Occipital lobe (tissue), 2 donors: ENCODE measurements at regions not wholly inside any gene's neighbourhood (a gene's known extent, or its start where the extent isn't known, plus 50 kb on each side); places are given as distances from the start of the nearest gene placed in this dataset. TPM values are rescaled to one million over a fixed set of nuclear protein-coding genes. Genes with fewer than 3 reads are reported as not detected.

Experiments
- DNase-seq: peaks from one replicate; lab custom pipeline; 2025; lab: John Stamatoyannopoulos, UW
- small RNA-seq: library from RNA; depleted of rRNA; stranded (forward); fragments of <200 nt; gene quantifications from one replicate; pipeline ENCODE3, GENCODE V24; 2014

GRCh38 chr13:34864671-34865070 lies 77.4 kb upstream of the NBEA start:
- DNase-seq: no peak

DNA sequence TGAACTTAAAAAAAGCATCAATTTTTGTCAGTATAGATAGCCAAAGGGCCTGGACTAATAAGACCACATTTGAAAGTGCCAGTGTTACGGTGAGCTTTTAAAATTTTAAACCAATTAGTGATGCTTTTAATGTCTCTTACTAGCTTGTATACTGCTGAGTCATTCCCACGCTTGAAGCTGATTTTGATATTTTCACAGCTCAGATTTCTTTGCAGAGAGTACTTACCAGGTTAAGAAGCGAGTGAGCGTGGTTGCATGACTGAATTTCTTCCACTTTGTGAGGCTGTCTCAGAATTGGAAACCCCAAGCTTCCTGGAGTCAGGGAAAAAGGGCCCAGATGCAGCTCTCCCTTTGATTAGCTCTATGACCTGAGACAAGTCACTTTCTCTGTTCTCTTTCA lies 74.5 kb upstream of the NBEA start:
- no peak for DNase-seq

- DNase-seq: no peak
Observed at GRCh38 chr13:34868733-34869132, 73.3 kb upstream of the NBEA start.

DNA sequence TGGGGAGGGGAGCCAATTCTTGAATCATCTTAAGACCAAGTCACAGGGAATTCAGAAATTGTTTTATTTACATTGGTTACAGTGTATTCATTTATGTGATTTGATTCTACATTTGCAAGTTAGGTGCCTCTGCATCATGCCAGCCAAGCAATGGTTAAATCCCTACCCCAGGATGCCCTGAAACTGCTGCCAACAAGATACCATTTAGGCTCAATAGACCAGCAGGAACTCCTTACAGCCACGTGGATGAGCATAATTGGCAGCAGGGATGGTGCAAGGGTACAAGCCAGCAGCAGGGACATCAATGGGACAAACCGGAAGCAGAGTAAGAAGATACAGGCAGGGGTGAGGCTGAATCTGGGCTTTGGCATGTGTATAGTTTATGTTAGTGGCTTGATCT lies 72.4 kb upstream of the NBEA start:
- no peak for DNase-seq

- DNase-seq: no peak
Observed at GRCh38 chr13:34878329-34878728, 63.7 kb upstream of the NBEA start.

DNA sequence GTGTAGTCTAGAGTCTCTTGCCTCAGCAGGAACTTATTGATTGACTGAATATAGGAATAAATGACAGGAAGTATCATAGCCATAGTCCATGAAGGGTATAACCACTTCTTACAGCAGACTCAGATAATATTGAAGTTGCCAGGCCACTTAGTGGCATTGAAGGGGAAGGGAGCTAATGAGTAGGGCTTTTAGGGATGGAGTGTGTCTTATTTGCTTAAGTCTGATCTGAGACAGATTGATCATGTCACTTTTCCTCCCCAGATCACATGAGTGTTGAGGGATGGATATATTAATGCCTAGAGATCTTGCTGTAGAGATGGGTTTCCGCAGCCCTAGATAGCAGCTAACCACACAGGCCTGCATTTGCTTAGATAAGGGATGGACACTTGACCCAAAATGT lies 62.2 kb upstream of the NBEA start:
- no peak for DNase-seq

GRCh38 chr13:34881494-34881893 lies 60.6 kb upstream of the NBEA start:
- DNase-seq: no peak

GRCh38 chr13:34883396-34883795 lies 58.7 kb upstream of the NBEA start:
- no peak for DNase-seq

DNA sequence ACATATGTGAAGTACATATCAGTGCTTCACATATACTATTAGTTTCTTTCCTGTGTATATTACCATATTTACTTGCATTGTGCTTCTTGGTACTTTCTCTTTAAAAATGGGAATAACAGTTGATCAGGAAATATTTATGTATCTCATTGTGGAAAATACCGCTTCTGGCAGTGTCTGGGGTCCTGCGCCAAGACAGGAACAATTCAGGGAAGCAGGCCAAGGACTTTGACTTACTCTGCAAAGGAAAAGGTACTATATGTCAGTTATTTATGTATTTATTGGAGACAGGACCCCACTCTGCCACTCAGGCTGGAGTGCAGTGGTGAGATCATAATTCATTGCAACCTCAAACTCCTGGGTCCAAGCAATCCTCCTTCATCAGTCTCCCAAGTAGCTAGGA lies 57.7 kb upstream of the NBEA start:
- no peak for DNase-seq

GRCh38 chr13:34886121-34886875 lies 55.8 kb upstream of the NBEA start:
- DNase-seq: no peak

DNA sequence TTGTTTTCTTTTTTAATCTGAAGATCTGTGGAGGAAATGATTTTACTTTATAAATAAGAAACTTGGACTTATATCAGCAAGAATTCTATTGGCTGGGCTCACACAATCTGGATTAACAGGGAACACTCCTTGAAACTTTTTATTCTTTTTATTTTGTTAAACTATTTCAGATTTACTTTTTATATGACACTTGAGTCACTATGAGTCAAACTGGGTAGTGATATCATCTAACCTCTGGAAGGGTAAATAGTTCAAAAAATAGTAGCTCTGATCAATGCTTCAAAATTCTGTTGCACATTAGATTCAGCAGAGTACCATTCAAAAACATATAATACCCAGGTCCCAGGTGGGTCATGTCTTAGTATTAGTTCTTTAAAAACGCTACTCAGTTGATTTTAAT lies 55.1 kb upstream of the NBEA start:
- DNase-seq: no peak

Small RNAs in the stretch of these regions (small RNA-seq; reads per million reads assigned to genes)
- gene AL356321.1 (not detected), gene RF00402 (not detected)
